Keratinocyte (primary cell): ENCODE measurements at regions not wholly inside any gene's neighbourhood (a gene's known extent, or its start where the extent isn't known, plus 50 kb on each side); places are given as distances from the start of the nearest gene placed in this dataset.

Source experiments
- DNase-seq: peaks from one replicate; pipeline ENCODE4 v3.0.0-alpha.2; 2011; ENCODE audit warnings: low read depth, missing footprints, low spot score
- FAIRE-seq: peaks from 2 replicates; lab custom pipeline; 2011; peaks lifted over from hg19 to GRCh38; lab: Jason Lieb, UNC
- H2AFZ ChIP-seq: 2 replicates; pipeline ENCODE4 v1.6.0; 2012; ENCODE audit warnings: low read length, control low read depth, inconsistent platforms; ENCODE audit not compliant: control insufficient read depth
- H3K27ac ChIP-seq: 2 replicates; pipeline ENCODE4 v1.5.1; 2011; ENCODE audit warnings: low read length; ENCODE audit not compliant: control insufficient read depth, insufficient read depth
- H3K27me3 ChIP-seq: 3 replicates; pipeline ENCODE4 v1.6.0; 2011; ENCODE audit warnings: low read length; ENCODE audit not compliant: control insufficient read depth, insufficient read depth; ENCODE audit errors: extremely low read depth
- H3K36me3 ChIP-seq, 2 experiments: 2 replicates in 1 of 2; 3 replicates in 1 of 2; pipeline ENCODE4 v1.5.1; 2011; ENCODE audit warnings: low read length in 2 of 2, mild to moderate bottlenecking in 1 of 2; ENCODE audit not compliant: control insufficient read depth in 2 of 2, insufficient read depth in 2 of 2; ENCODE audit errors: extremely low read depth in 1 of 2
- H3K4me1 ChIP-seq: 3 replicates; pipeline ENCODE4 v1.5.1; 2011; ENCODE audit warnings: low read length; ENCODE audit not compliant: control insufficient read depth, insufficient read depth; ENCODE audit errors: extremely low read depth
- H3K4me2 ChIP-seq: 3 replicates; pipeline ENCODE4 v1.6.0; 2011; ENCODE audit warnings: low read depth, low read length; ENCODE audit not compliant: control insufficient read depth, insufficient read depth; ENCODE audit errors: extremely low read depth
- H3K4me3 ChIP-seq, 3 experiments: fragments of 200-600 bp in 1 of 3; sonication (generic) in 1 of 3; 2 replicates in 2 of 3; 3 replicates in 1 of 3; pipeline ENCODE4 v1.5.1; 2011 to 2016; ENCODE audit warnings: low read length in 3 of 3, mild to moderate bottlenecking in 3 of 3, control low read depth in 2 of 3, inconsistent platforms in 1 of 3, low read depth in 1 of 3, mixed read lengths in 1 of 3, mixed run types in 1 of 3, moderate library complexity in 1 of 3; ENCODE audit not compliant: control insufficient read depth in 2 of 3, insufficient read depth in 2 of 3; ENCODE audit errors: extremely low read depth in 1 of 3
- H3K79me2 ChIP-seq: 2 replicates; pipeline ENCODE4 v1.6.0; 2012; ENCODE audit warnings: low read length; ENCODE audit not compliant: control insufficient read depth, insufficient read depth
- H3K9ac ChIP-seq: 3 replicates; pipeline ENCODE4 v1.6.0; 2011; ENCODE audit warnings: low read length; ENCODE audit not compliant: control insufficient read depth, insufficient read depth; ENCODE audit errors: extremely low read depth
- H3K9me1 ChIP-seq: 3 replicates; pipeline ENCODE4 v1.6.0; 2011; ENCODE audit warnings: low read length; ENCODE audit not compliant: control insufficient read depth, insufficient read depth; ENCODE audit errors: extremely low read depth
- H3K9me3 ChIP-seq: 2 replicates; pipeline ENCODE4 v1.5.1; 2012; ENCODE audit warnings: low read depth, low read length; ENCODE audit not compliant: control insufficient read depth
- H4K20me1 ChIP-seq: 3 replicates; pipeline ENCODE4 v1.6.0; 2011; ENCODE audit warnings: low read length; ENCODE audit not compliant: control insufficient read depth, insufficient read depth; ENCODE audit errors: extremely low read depth
- CTCF ChIP-seq, 3 experiments: IDR thresholded peaks in 1 of 3; conservative IDR thresholded peaks in 1 of 3; optimal IDR thresholded peaks in 1 of 3; 2 replicates in 2 of 3; 3 replicates in 1 of 3; pipeline versions ENCODE3 to v1.5.1; 2011; ENCODE audit warnings: low read length in 3 of 3, mild to moderate bottlenecking in 3 of 3, moderate library complexity in 2 of 3, control low read depth in 1 of 3, inconsistent platforms in 1 of 3; ENCODE audit not compliant: insufficient read depth in 2 of 3; ENCODE audit errors: extremely low read depth in 1 of 3
- EZH2 ChIP-seq: IDR thresholded peaks from one replicate; pipeline ENCODE4 v1.6.1; 2012; ENCODE audit warnings: inconsistent platforms, mild to moderate bottlenecking, low read length, moderate library complexity
- dilution Hi-C: fragments of 300-500 bp; cut with MboI; formaldehyde crosslinking; loops from one replicate; pipeline ENCODE4 v1.7.0; 2020; ENCODE audit warnings: low sequenced_read_pairs; ENCODE audit not compliant: extremely low pct_ligation_motif_present

- dilution Hi-C loops = no loop called here
- H3K4me2 ChIP-seq = no peak overlapping the region
- no peak overlapping the region for H3K9ac ChIP-seq
- H4K20me1 ChIP-seq = no peaks in the 10 kb centered on the region
- no peaks in the 10 kb centered on the region for H3K9me1 ChIP-seq
- no peak overlapping the region for H3K4me3 ChIP-seq
- H3K27me3 ChIP-seq = peaks cover 17% of the 10 kb centered on the region
- H3K27ac ChIP-seq = no peak overlapping the region
- no peaks in the 10 kb centered on the region for H3K36me3 ChIP-seq
- no peak for FAIRE-seq
- no peaks in the 10 kb centered on the region for H3K9me3 ChIP-seq
- H2AFZ ChIP-seq = no peak overlapping the region
- H3K79me2 ChIP-seq = no peaks in the 10 kb centered on the region
- no peak for DNase-seq
- TF ChIP-seq EZH2 (no peak), CTCF (optimal IDR thresholded peaks at IDR 0.05 in 1 of 3, IDR thresholded peaks at IDR 0.05 in 1 of 3, conservative IDR thresholded peaks at IDR 0.05 in 1 of 3; ENCODE audit: extremely low read depth in 1 of 3, insufficient read depth in 2 of 3, low read length in 3 of 3) (no peak)
- H3K4me1 ChIP-seq = no peaks in the 10 kb centered on the region
Measured at GRCh38 chr7:47188653-47189315, 393.1 kb downstream of the TNS3 start.

DNA sequence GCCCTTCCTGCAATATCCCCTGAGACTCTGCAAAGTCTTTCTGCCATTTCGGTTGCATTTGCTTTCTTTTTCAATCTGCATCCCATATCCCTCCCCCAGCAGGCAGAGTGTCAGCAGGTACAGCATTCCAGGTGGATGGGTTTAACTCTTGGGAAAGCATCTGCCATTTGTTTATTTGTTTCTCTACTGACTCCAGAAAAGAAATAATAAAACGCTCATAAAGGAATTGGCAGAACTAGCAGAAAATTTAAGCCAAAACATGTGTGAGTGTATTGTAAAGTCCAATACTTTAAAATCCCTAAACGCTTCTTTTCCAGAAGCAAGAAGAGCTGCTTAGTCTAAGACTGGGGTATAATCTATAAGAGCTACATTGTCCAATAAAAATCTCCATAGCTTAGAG is 393.8 kb downstream of the TNS3 start:
- H4K20me1 ChIP-seq = no peaks in the 10 kb centered on the region
- H3K27me3 ChIP-seq = peaks cover 13% of the 10 kb centered on the region
- no peak for FAIRE-seq
- dilution Hi-C loops = no loop called here
- no peaks in the 10 kb centered on the region for H3K79me2 ChIP-seq
- no peak overlapping the region for H3K27ac ChIP-seq
- H3K9ac ChIP-seq = no peak overlapping the region
- no peaks in the 10 kb centered on the region for H3K4me1 ChIP-seq
- no peak for DNase-seq
- H3K9me1 ChIP-seq = no peaks in the 10 kb centered on the region
- no peak overlapping the region for H2AFZ ChIP-seq
- H3K4me2 ChIP-seq = no peak overlapping the region
- H3K36me3 ChIP-seq = no peaks in the 10 kb centered on the region
- H3K9me3 ChIP-seq = no peaks in the 10 kb centered on the region
- no peak overlapping the region for H3K4me3 ChIP-seq
- TF ChIP-seq EZH2 (no peak), CTCF (optimal IDR thresholded peaks at IDR 0.05 in 1 of 3, IDR thresholded peaks at IDR 0.05 in 1 of 3, conservative IDR thresholded peaks at IDR 0.05 in 1 of 3; ENCODE audit: extremely low read depth in 1 of 3, insufficient read depth in 2 of 3, low read length in 3 of 3) (no peak)
